ENCODE measurements at regions not wholly inside any gene's neighbourhood (a gene's known extent, or its start where the extent isn't known, plus 50 kb on each side); places are given as distances from the start of the nearest gene placed in this dataset.

DNA sequence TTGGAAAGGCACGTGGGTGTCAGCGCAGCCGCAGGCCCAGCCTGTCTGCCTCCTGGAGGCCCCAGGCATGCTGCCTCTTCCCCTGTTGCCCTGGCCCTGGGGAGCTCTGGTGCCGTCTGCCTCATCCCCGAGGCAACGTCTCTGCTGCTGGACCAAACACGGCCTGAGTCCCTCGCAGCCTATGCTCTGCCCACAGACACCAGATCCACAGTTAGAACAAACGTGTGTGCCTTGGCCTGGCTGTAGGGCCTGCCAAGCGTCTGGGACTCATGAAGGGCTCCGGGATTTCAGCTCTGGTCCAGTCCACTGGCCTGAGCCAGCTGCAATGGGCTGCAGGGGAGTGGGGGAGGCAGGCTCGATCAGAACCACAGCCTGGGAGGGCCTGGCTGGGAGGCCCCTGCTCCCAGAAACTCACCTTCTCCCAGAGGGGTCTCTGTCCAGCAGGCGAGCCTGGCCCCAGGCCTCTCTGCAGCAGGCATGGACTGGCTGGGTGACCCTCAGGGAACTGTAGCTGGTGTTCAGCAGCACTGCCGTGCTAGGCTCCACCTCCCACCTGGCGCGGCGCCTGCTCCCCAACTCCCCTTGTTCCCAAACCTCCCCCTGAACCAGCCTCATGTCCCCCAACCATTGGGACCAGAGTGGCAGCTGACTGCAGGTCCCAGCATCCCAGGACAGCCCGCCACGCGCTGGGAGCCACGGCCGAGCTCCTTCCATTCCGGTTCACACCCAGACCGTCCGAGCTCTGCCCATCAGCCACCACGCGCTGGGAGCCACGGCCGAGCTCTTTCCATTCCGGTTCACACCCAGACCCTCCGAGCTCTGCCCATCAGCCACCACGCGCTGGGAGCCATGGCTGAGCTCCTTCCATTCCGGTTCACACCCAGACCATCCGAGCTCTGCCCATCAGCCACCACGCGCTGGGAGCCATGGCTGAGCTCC, 197.0 kb downstream of the DLL1 start:
- Histone ChIP-seq H3K4me1 (ENCODE audit: control insufficient read depth in 5 of 5, insufficient read depth in 5 of 5, low read length in 5 of 5) (peaks cover 0 to 12% (median 7%) of the 10 kb centered on the region in 5 donors), H3K4me3 (ENCODE audit: low read depth in 1 of 5, low read length in 5 of 5) (no peak overlapping the region), H3K9me3 (ENCODE audit: control insufficient read depth in 5 of 5, low read length in 5 of 5) (no peaks in the 10 kb centered on the region), H3K27ac (ENCODE audit: low read depth, low read length) (no peak overlapping the region), H3K27me3 (ENCODE audit: control insufficient read depth in 5 of 5, insufficient read depth in 4 of 5, low read length in 5 of 5) (peaks cover 11 to 49% (median 34%) of the 10 kb centered on the region in 5 donors), H3K36me3 (ENCODE audit: control insufficient read depth in 5 of 5, insufficient read depth in 5 of 5, low read length in 5 of 5) (no peaks in the 10 kb centered on the region), H3K9ac (ENCODE audit: low read length in 5 of 5) (no peak overlapping the region)

- no peak overlapping the region for H3K9ac ChIP-seq (ENCODE audit: low read length in 5 of 5)
- H3K4me3 ChIP-seq (ENCODE audit: low read depth in 1 of 5, low read length in 5 of 5), result no peak overlapping the region
- H3K27ac ChIP-seq (ENCODE audit: low read depth, low read length), result no peak overlapping the region
- peaks cover 0 to 18% (median 7%) of the 10 kb centered on the region in 5 donors for H3K4me1 ChIP-seq (ENCODE audit: control insufficient read depth in 5 of 5, insufficient read depth in 5 of 5, low read length in 5 of 5)
- H3K36me3 ChIP-seq (ENCODE audit: control insufficient read depth in 5 of 5, insufficient read depth in 5 of 5, low read length in 5 of 5), result no peaks in the 10 kb centered on the region
- H3K9me3 ChIP-seq (ENCODE audit: control insufficient read depth in 5 of 5, low read length in 5 of 5), result no peaks in the 10 kb centered on the region
- peaks cover 11 to 46% (median 34%) of the 10 kb centered on the region in 5 donors for H3K27me3 ChIP-seq (ENCODE audit: control insufficient read depth in 5 of 5, insufficient read depth in 4 of 5, low read length in 5 of 5)
Measured at GRCh38 chr6:170093276-170093657, 197.6 kb downstream of the DLL1 start.

DNA sequence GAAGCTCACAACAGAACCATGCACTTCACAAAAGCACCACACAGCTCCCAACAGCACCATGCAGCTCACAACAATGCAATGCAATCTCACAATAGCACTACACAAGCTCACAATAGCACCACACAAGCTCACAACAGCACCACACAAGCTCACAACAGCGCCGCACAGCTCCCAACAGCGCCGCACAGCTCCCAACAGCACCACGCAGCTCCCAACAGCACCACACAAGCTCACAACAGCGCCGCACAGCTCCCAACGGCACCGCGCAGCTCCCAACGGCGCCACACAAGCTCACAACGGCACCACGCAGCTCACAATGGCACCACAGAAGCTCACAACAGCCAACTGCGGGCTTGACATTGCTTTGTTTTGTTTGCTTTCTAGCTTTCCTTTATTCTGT, 198.1 kb downstream of the DLL1 start:
- Histone ChIP-seq H3K27ac (ENCODE audit: low read depth, low read length) (no peak overlapping the region), H3K4me1 (ENCODE audit: control insufficient read depth in 5 of 5, insufficient read depth in 5 of 5, low read length in 5 of 5) (peaks cover 0 to 22% (median 7%) of the 10 kb centered on the region in 5 donors), H3K27me3 (ENCODE audit: control insufficient read depth in 5 of 5, insufficient read depth in 4 of 5, low read length in 5 of 5) (peaks cover 11 to 46% (median 33%) of the 10 kb centered on the region in 5 donors), H3K9ac (ENCODE audit: low read length in 5 of 5) (no peak overlapping the region), H3K9me3 (ENCODE audit: control insufficient read depth in 5 of 5, low read length in 5 of 5) (no peaks in the 10 kb centered on the region), H3K4me3 (ENCODE audit: low read depth in 1 of 5, low read length in 5 of 5) (no peak overlapping the region), H3K36me3 (ENCODE audit: control insufficient read depth in 5 of 5, insufficient read depth in 5 of 5, low read length in 5 of 5) (no peaks in the 10 kb centered on the region)

DNA sequence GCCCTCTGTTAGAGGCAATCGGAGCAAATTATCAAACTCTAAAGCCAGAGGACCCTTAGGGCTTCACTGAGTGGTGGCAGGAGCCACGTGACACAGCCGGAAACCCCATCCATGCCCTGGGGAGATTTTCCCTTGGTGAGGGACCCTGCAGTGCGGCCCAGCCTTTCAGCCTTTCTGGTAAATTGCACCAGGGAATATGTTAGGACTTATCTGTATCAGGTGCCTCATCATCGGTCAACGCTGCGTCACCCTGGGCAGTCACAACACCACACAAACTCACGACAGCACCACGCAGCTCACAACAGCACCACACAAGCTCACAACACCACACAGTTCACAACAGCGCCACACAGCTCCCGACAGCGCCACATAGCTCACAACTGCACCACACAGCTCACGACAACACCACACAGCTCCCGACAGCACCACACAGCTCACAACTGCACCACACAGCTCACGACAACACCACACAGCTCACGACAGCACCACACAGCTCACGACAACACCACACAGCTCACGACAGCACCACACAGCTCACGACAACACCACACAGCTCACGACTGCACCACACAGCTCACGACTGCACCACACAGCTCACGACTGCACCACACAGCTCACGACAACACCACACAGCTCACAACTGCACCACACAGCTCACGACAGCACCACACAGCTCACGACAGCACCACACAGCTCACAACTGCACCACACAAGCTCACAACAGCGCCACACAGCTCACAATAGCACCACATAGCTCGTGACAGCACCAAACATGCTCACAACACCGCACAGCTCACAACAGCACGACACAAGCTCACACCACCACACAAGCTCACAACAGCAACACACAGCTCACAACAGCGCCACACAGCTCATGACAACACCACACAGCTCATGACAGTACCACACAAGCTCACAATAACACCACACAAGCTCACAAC, 199.0 kb downstream of the DLL1 start:
- H3K4me1 ChIP-seq (ENCODE audit: control insufficient read depth in 5 of 5, insufficient read depth in 5 of 5, low read length in 5 of 5), result peaks cover 0 to 22% (median 7%) of the 10 kb centered on the region in 5 donors
- no peak overlapping the region for H3K9ac ChIP-seq (ENCODE audit: low read length in 5 of 5)
- H3K36me3 ChIP-seq (ENCODE audit: control insufficient read depth in 5 of 5, insufficient read depth in 5 of 5, low read length in 5 of 5), result no peaks in the 10 kb centered on the region
- H3K4me3 ChIP-seq (ENCODE audit: low read depth in 1 of 5, low read length in 5 of 5), result no peak overlapping the region
- H3K9me3 ChIP-seq (ENCODE audit: control insufficient read depth in 5 of 5, low read length in 5 of 5), result no peaks in the 10 kb centered on the region
- peaks cover 5 to 36% (median 24%) of the 10 kb centered on the region in 5 donors for H3K27me3 ChIP-seq (ENCODE audit: control insufficient read depth in 5 of 5, insufficient read depth in 4 of 5, low read length in 5 of 5)
- H3K27ac ChIP-seq (ENCODE audit: low read depth, low read length), result no peak overlapping the region

GRCh38 chr6:170091000-170091638, 199.8 kb downstream of the DLL1 start:
- Histone ChIP-seq H3K4me1 (ENCODE audit: control insufficient read depth in 5 of 5, insufficient read depth in 5 of 5, low read length in 5 of 5) (peaks cover 0 to 22% (median 7%) of the 10 kb centered on the region in 5 donors), H3K27me3 (ENCODE audit: control insufficient read depth in 5 of 5, insufficient read depth in 4 of 5, low read length in 5 of 5) (peaks cover 5 to 31% (median 16%) of the 10 kb centered on the region in 5 donors), H3K36me3 (ENCODE audit: control insufficient read depth in 5 of 5, insufficient read depth in 5 of 5, low read length in 5 of 5) (no peaks in the 10 kb centered on the region), H3K9me3 (ENCODE audit: control insufficient read depth in 5 of 5, low read length in 5 of 5) (no peaks in the 10 kb centered on the region), H3K9ac (ENCODE audit: low read length in 5 of 5) (no peak overlapping the region), H3K4me3 (ENCODE audit: low read depth in 1 of 5, low read length in 5 of 5) (no peak overlapping the region), H3K27ac (ENCODE audit: low read depth, low read length) (no peak overlapping the region)

- Histone ChIP-seq H3K4me3 (ENCODE audit: low read depth in 1 of 5, low read length in 5 of 5) (no peak overlapping the region), H3K9me3 (ENCODE audit: control insufficient read depth in 5 of 5, low read length in 5 of 5) (no peaks in the 10 kb centered on the region), H3K9ac (ENCODE audit: low read length in 5 of 5) (no peak overlapping the region), H3K27ac (ENCODE audit: low read depth, low read length) (no peak overlapping the region), H3K27me3 (ENCODE audit: control insufficient read depth in 5 of 5, insufficient read depth in 4 of 5, low read length in 5 of 5) (peaks cover 5 to 27% (median 14%) of the 10 kb centered on the region in 5 donors), H3K36me3 (ENCODE audit: control insufficient read depth in 5 of 5, insufficient read depth in 5 of 5, low read length in 5 of 5) (no peaks in the 10 kb centered on the region), H3K4me1 (ENCODE audit: control insufficient read depth in 5 of 5, insufficient read depth in 5 of 5, low read length in 5 of 5) (peaks cover 0 to 22% (median 7%) of the 10 kb centered on the region in 5 donors)
Measured at GRCh38 chr6:170090561-170090960, 200.3 kb downstream of the DLL1 start.

DNA sequence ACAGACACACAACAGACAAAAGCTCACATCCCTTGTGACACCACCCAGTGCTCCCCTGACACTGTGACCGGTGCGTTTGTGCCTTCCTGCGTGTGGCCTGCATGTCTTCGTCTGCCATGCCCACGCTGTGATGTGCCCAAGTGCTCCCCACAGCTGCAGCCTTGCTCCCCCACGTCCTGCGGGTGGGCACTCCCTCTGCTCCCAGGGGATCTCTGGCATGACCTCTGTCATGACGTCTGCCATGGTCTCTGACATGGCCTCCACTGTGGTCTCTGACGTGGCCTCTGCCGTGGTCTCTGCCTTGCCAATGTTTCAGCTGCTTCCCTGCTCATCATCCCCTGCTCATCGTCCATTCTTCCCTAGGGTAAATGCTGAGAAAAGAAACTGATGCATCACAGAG, 200.9 kb downstream of the DLL1 start:
- Histone ChIP-seq H3K9ac (ENCODE audit: low read length in 5 of 5) (no peak overlapping the region), H3K9me3 (ENCODE audit: control insufficient read depth in 5 of 5, low read length in 5 of 5) (no peaks in the 10 kb centered on the region), H3K27me3 (ENCODE audit: control insufficient read depth in 5 of 5, insufficient read depth in 4 of 5, low read length in 5 of 5) (peaks cover 3 to 21% (median 11%) of the 10 kb centered on the region in 5 donors), H3K4me3 (ENCODE audit: low read depth in 1 of 5, low read length in 5 of 5) (no peak overlapping the region), H3K4me1 (ENCODE audit: control insufficient read depth in 5 of 5, insufficient read depth in 5 of 5, low read length in 5 of 5) (peaks cover 0 to 22% (median 7%) of the 10 kb centered on the region in 5 donors), H3K36me3 (ENCODE audit: control insufficient read depth in 5 of 5, insufficient read depth in 5 of 5, low read length in 5 of 5) (no peaks in the 10 kb centered on the region), H3K27ac (ENCODE audit: low read depth, low read length) (no peak overlapping the region)

DNA sequence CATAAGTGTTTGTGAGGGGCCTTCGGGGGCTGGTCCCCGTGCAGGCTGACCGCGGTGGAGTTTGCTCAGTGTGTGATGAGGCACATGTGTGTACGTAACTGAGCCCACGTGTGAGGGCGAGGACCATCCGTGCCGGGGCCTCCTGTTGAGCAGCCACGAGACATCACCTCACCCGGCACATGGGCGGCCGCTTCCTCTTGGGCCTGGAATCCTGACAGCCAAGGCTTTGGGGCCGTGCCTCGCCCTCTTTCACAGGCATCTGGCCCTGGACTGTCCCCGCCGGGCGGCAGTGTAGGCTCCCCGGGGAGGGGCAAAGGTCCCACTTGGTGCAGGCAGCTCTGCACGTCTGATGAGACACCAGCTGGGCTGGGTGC, 202.3 kb downstream of the DLL1 start:
- no peaks in the 10 kb centered on the region for H3K36me3 ChIP-seq (ENCODE audit: control insufficient read depth in 5 of 5, insufficient read depth in 5 of 5, low read length in 5 of 5)
- H3K9me3 ChIP-seq (ENCODE audit: control insufficient read depth in 5 of 5, low read length in 5 of 5), result no peaks in the 10 kb centered on the region
- H3K4me3 ChIP-seq (ENCODE audit: low read depth in 1 of 5, low read length in 5 of 5), result peak overlapping the region in 1 of 5 donors; percentile 37
- H3K27me3 ChIP-seq (ENCODE audit: control insufficient read depth in 5 of 5, insufficient read depth in 4 of 5, low read length in 5 of 5), result peaks cover 0 to 13% (median 8%) of the 10 kb centered on the region in 5 donors
- no peak overlapping the region for H3K27ac ChIP-seq (ENCODE audit: low read depth, low read length)
- H3K4me1 ChIP-seq (ENCODE audit: control insufficient read depth in 5 of 5, insufficient read depth in 5 of 5, low read length in 5 of 5), result peaks cover 0 to 22% (median 7%) of the 10 kb centered on the region in 5 donors
- no peak overlapping the region for H3K9ac ChIP-seq (ENCODE audit: low read length in 5 of 5)

DNA sequence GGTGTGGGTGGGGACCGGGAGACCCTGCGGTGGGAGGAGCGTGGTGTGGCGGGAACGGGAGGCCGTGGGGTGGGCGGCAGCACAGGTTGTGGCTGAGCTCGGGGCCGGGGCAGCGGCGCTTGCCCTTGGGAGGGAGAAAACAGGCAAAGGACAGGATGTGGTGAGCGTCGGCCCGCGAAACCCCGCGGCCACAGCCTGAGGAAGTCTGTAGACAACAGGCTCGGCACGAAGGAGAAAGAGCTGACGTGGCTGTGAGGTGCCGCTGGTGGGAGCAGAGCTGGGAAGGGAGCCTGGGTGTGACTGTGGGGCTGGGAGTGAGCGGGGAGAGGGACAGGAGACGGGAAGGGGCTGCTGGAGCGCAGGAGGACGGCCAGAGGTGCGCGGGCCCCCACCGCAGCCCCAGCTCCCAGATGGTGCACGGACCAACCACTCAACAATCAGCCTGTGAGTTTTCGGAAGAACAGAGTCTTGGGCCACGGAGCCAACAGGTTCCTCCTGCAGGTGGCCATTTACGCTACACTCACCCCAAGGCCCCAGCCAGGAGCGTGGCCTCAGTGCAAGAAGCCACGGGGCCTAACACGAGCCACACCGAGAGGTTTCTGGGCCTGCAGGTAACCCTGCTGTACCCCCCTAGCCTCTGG, 202.8 kb downstream of the DLL1 start:
- Histone ChIP-seq H3K4me1 (ENCODE audit: control insufficient read depth in 5 of 5, insufficient read depth in 5 of 5, low read length in 5 of 5) (peaks cover 0 to 22% (median 7%) of the 10 kb centered on the region in 5 donors), H3K4me3 (ENCODE audit: low read depth in 1 of 5, low read length in 5 of 5) (peak overlapping the region in 3 of 5 donors; percentile 22 to 41 (median 37)), H3K36me3 (ENCODE audit: control insufficient read depth in 5 of 5, insufficient read depth in 5 of 5, low read length in 5 of 5) (no peaks in the 10 kb centered on the region), H3K9me3 (ENCODE audit: control insufficient read depth in 5 of 5, low read length in 5 of 5) (no peaks in the 10 kb centered on the region), H3K27me3 (ENCODE audit: control insufficient read depth in 5 of 5, insufficient read depth in 4 of 5, low read length in 5 of 5) (peaks cover 0 to 8% (median 6%) of the 10 kb centered on the region in 5 donors), H3K9ac (ENCODE audit: low read length in 5 of 5) (no peak overlapping the region), H3K27ac (ENCODE audit: low read depth, low read length) (no peak overlapping the region)
